Renal cortical epithelial cell (primary cell): ENCODE measurements at regions not wholly inside any gene's neighbourhood (a gene's known extent, or its start where the extent isn't known, plus 50 kb on each side); places are given as distances from the start of the nearest gene placed in this dataset.
"Not testable (repeated sequence)": the region's sequence is repeated elsewhere in the genome, so short reads cannot be mapped to it uniquely, and the experiment has no call there.

Experiments used
- DNase-seq: peaks from one replicate; pipeline ENCODE4 v3.0.0-alpha.2; 2011; ENCODE audit warnings: low read depth

- peak; percentile 46 for DNase-seq
Measured at GRCh38 chr9:89670801-89671434, 66.1 kb downstream of the GADD45G start.

GRCh38 chr9:89674667-89675057, 69.8 kb downstream of the GADD45G start:
- DNase-seq = no peak

GRCh38 chr9:89675058-89675742, 70.4 kb downstream of the GADD45G start:
- no peak for DNase-seq

GRCh38 chr9:89676281-89676680, 71.5 kb downstream of the GADD45G start:
- no peak for DNase-seq

- DNase-seq = no peak
Measured at GRCh38 chr9:89677702-89678395, 73.0 kb downstream of the GADD45G start.

- no peak for DNase-seq
Measured at GRCh38 chr9:89678396-89679015, 73.7 kb downstream of the GADD45G start.

- DNase-seq = no peak
Measured at GRCh38 chr9:89679016-89679415, 74.2 kb downstream of the GADD45G start.

- DNase-seq = no peak
Measured at GRCh38 chr9:89679581-89679980, 74.8 kb downstream of the GADD45G start.

GRCh38 chr9:89680547-89681467, 76.0 kb downstream of the GADD45G start:
- DNase-seq = no peak

GRCh38 chr9:89681468-89681859, 76.7 kb downstream of the GADD45G start:
- DNase-seq = not testable (repeated sequence)

GRCh38 chr9:89683626-89684025, 78.8 kb downstream of the GADD45G start:
- no peak for DNase-seq

- DNase-seq = no peak
Measured at GRCh38 chr9:89684218-89684617, 79.4 kb downstream of the GADD45G start.

- DNase-seq = no peak
Measured at GRCh38 chr9:89684912-89685636, 80.3 kb downstream of the GADD45G start.

- no peak for DNase-seq
Measured at GRCh38 chr9:89685698-89686097, 80.9 kb downstream of the GADD45G start.

GRCh38 chr9:89686126-89686525, 81.3 kb downstream of the GADD45G start:
- DNase-seq = peak; percentile 1

GRCh38 chr9:89686621-89687020, 81.8 kb downstream of the GADD45G start:
- no peak for DNase-seq

GRCh38 chr9:89687188-89687587, 82.4 kb downstream of the GADD45G start:
- no peak for DNase-seq

- no peak for DNase-seq
Measured at GRCh38 chr9:89687848-89688247, 83.0 kb downstream of the GADD45G start.

GRCh38 chr9:89689321-89689720, 84.5 kb downstream of the GADD45G start:
- DNase-seq = not testable (repeated sequence)

- peak; percentile 62 for DNase-seq
Measured at GRCh38 chr9:89690334-89690912, 85.6 kb downstream of the GADD45G start.
